ENCODE measurements at regions not wholly inside any gene's neighbourhood (a gene's known extent, or its start where the extent isn't known, plus 50 kb on each side); places are given as distances from the start of the nearest gene placed in this dataset.

GRCh38 chr12:118734266-118734665 is 247.1 kb upstream of the SRRM4 start:
- Histone ChIP-seq H3K27ac (no peak overlapping the region), H3K4me3 (no peak overlapping the region), H3K27me3 (no peaks in the 10 kb centered on the region), H3K4me1 (no peaks in the 10 kb centered on the region), H3K9me3 (no peaks in the 10 kb centered on the region), H3K36me3 (replicated peaks in 1 of 2; ENCODE audit: insufficient read depth in 1 of 2, low read depth in 2 of 2) (no peaks in the 10 kb centered on the region)
- WGBS, 2 donors: 39 to 41% methylated on average over 7 of the region's 7 CpGs
- ATAC-seq: no peak
- intact Hi-C loops (cut with DNase I): no loop called here
- DNase-seq: no peak
- TF ChIP-seq POLR2A (IDR thresholded peaks at IDR 0.05): no peak
- no peak for TF ChIP-seq CTCF (IDR thresholded peaks at IDR 0.05)

GRCh38 chr12:118737985-118738540 is 243.3 kb upstream of the SRRM4 start:
- H3K4me1 ChIP-seq: no peaks in the 10 kb centered on the region
- DNase-seq: no peak
- no peak overlapping the region for H3K4me3 ChIP-seq
- WGBS, 2 donors: 45 to 55% methylated on average over 4 of the region's 4 CpGs
- H3K9me3 ChIP-seq: no peaks in the 10 kb centered on the region
- intact Hi-C loops (cut with DNase I): no loop called here
- ATAC-seq: no peak
- no peak overlapping the region for H3K27ac ChIP-seq
- TF ChIP-seq CTCF (IDR thresholded peaks at IDR 0.05) (no peak), POLR2A (IDR thresholded peaks at IDR 0.05) (no peak)
- H3K36me3 ChIP-seq (replicated peaks in 1 of 2; ENCODE audit: insufficient read depth in 1 of 2, low read depth in 2 of 2): no peaks in the 10 kb centered on the region
- H3K27me3 ChIP-seq: no peaks in the 10 kb centered on the region

GRCh38 chr12:118741194-118741593 is 240.1 kb upstream of the SRRM4 start:
- Histone ChIP-seq H3K9me3 (no peaks in the 10 kb centered on the region), H3K4me3 (no peak overlapping the region), H3K4me1 (no peaks in the 10 kb centered on the region), H3K27me3 (no peaks in the 10 kb centered on the region), H3K36me3 (replicated peaks in 1 of 2; ENCODE audit: insufficient read depth in 1 of 2, low read depth in 2 of 2) (no peaks in the 10 kb centered on the region), H3K27ac (no peak overlapping the region)
- TF ChIP-seq CTCF (IDR thresholded peaks at IDR 0.05) (no peak), POLR2A (IDR thresholded peaks at IDR 0.05) (no peak)
- ATAC-seq: no peak
- intact Hi-C loops (cut with DNase I): no loop called here
- no peak for DNase-seq

- no peak for TF ChIP-seq CTCF (IDR thresholded peaks at IDR 0.05)
- TF ChIP-seq POLR2A (IDR thresholded peaks at IDR 0.05): no peak
- Histone ChIP-seq H3K4me3 (no peak overlapping the region), H3K27me3 (no peaks in the 10 kb centered on the region), H3K9me3 (no peaks in the 10 kb centered on the region), H3K36me3 (replicated peaks in 1 of 2; ENCODE audit: insufficient read depth in 1 of 2, low read depth in 2 of 2) (no peaks in the 10 kb centered on the region), H3K27ac (no peak overlapping the region), H3K4me1 (no peaks in the 10 kb centered on the region)
- DNase-seq (no peak), ATAC-seq (no peak)
- intact Hi-C loops (cut with DNase I): no loop called here
- 37 to 43% methylated on average over 3 of the region's 3 CpGs for whole genome bisulfite sequencing, 2 donors
Measured at GRCh38 chr12:118742431-118742830, 238.9 kb upstream of the SRRM4 start.

- no peaks in the 10 kb centered on the region for H3K36me3 ChIP-seq (replicated peaks in 1 of 2; ENCODE audit: insufficient read depth in 1 of 2, low read depth in 2 of 2)
Measured at GRCh38 chr12:118743896-118744700, 237.2 kb upstream of the SRRM4 start.

More at GRCh38 chr12:118743896-118744700, 237.2 kb upstream of the SRRM4 start:
- H3K4me3 ChIP-seq: no peak overlapping the region
- intact Hi-C loops (cut with DNase I): no loop called here
- no peak for DNase-seq
- WGBS, 2 donors: 68 to 72% methylated on average over 4 of the region's 4 CpGs
- no peaks in the 10 kb centered on the region for H3K27me3 ChIP-seq
- no peak overlapping the region for H3K27ac ChIP-seq
- H3K9me3 ChIP-seq: no peaks in the 10 kb centered on the region
- H3K4me1 ChIP-seq: no peaks in the 10 kb centered on the region
- TF ChIP-seq CTCF (IDR thresholded peaks at IDR 0.05) (no peak), POLR2A (IDR thresholded peaks at IDR 0.05) (no peak)
- ATAC-seq: no peak
